GM21423 (cell line): ENCODE measurements at regions not wholly inside any gene's neighbourhood (a gene's known extent, or its start where the extent isn't known, plus 50 kb on each side); places are given as distances from the start of the nearest gene placed in this dataset.
"Not testable (repeated sequence)": the region's sequence is repeated elsewhere in the genome, so short reads cannot be mapped to it uniquely, and the experiment has no call there.

Source experiments
- ATAC-seq: cut with Tn5 transposase; IDR thresholded peaks from one replicate; pipeline ENCODE4 v1.9.1; 2021; ENCODE audit warnings: mild to moderate bottlenecking, moderate library complexity; ENCODE audit not compliant: unreplicated experiment

GRCh38 chr17:71494062-71494855, 626.6 kb upstream of the SOX9 start:
- ATAC-seq: no peak

GRCh38 chr17:71495420-71495819, 625.4 kb upstream of the SOX9 start:
- ATAC-seq: no peak

- ATAC-seq: no peak
Measured at GRCh38 chr17:71496552-71496951, 624.3 kb upstream of the SOX9 start.

- ATAC-seq: no peak
Measured at GRCh38 chr17:71500761-71501555, 619.9 kb upstream of the SOX9 start.

GRCh38 chr17:71501711-71502110, 619.1 kb upstream of the SOX9 start:
- ATAC-seq: no peak

GRCh38 chr17:71502443-71502842, 618.4 kb upstream of the SOX9 start:
- ATAC-seq: no peak

GRCh38 chr17:71503710-71504465, 616.9 kb upstream of the SOX9 start:
- no peak for ATAC-seq

- ATAC-seq: no peak
Measured at GRCh38 chr17:71505200-71505599, 615.6 kb upstream of the SOX9 start.

- no peak for ATAC-seq
Measured at GRCh38 chr17:71505981-71506380, 614.8 kb upstream of the SOX9 start.

GRCh38 chr17:71511266-71511995, 609.4 kb upstream of the SOX9 start:
- no peak for ATAC-seq

- not testable (repeated sequence) for ATAC-seq
Measured at GRCh38 chr17:71513725-71514124, 607.1 kb upstream of the SOX9 start.

- no peak for ATAC-seq
Measured at GRCh38 chr17:71516149-71516548, 604.7 kb upstream of the SOX9 start.

GRCh38 chr17:71519285-71519684, 601.5 kb upstream of the SOX9 start:
- ATAC-seq: no peak

GRCh38 chr17:71521724-71522123, 599.1 kb upstream of the SOX9 start:
- no peak for ATAC-seq

- ATAC-seq: no peak
Measured at GRCh38 chr17:71522383-71522782, 598.4 kb upstream of the SOX9 start.

GRCh38 chr17:71527311-71527710, 593.5 kb upstream of the SOX9 start:
- ATAC-seq: no peak

- ATAC-seq: no peak
Measured at GRCh38 chr17:71528210-71528609, 592.6 kb upstream of the SOX9 start.

- no peak for ATAC-seq
Measured at GRCh38 chr17:71530248-71530647, 590.6 kb upstream of the SOX9 start.

GRCh38 chr17:71535321-71535720, 585.5 kb upstream of the SOX9 start:
- ATAC-seq: no peak

- ATAC-seq: no peak
Measured at GRCh38 chr17:71546419-71546818, 574.4 kb upstream of the SOX9 start.

GRCh38 chr17:71547904-71548303, 572.9 kb upstream of the SOX9 start:
- no peak for ATAC-seq
